CD14-positive monocyte (primary cell): ENCODE measurements at regions not wholly inside any gene's neighbourhood (a gene's known extent, or its start where the extent isn't known, plus 50 kb on each side); places are given as distances from the start of the nearest gene placed in this dataset.

ENCODE experiments used
- DNase-seq, 3 donors: peaks; one replicate each; pipeline ENCODE4 v3.0.0-alpha.2; 2011 to 2022
- H2AFZ ChIP-seq: 2 replicates; pipeline ENCODE4 v1.6.0; 2012; ENCODE audit warnings: mild to moderate bottlenecking, low read depth, low read length, inconsistent platforms; ENCODE audit not compliant: insufficient read depth, poor library complexity, severe bottlenecking
- H3K27ac ChIP-seq, 2 donors: 1 replicate in 1 of 2; 2 replicates in 1 of 2; pipeline ENCODE4 v1.5.1; 2012 to 2013; ENCODE audit warnings: low read length in 2 of 2, control low read depth in 1 of 2, inconsistent platforms in 1 of 2, low read depth in 1 of 2, mild to moderate bottlenecking in 1 of 2
- H3K27me3 ChIP-seq, 2 donors: one replicate each; pipeline versions ENCODE4 v1.6.0 to v1.6.1; 2011 to 2013; ENCODE audit warnings: low read length in 2 of 2; ENCODE audit not compliant: control insufficient read depth in 2 of 2, insufficient read depth in 2 of 2
- H3K36me3 ChIP-seq, 2 donors: replicated peaks in 1 of 2; 1 replicate in 1 of 2; 2 replicates in 1 of 2; pipeline versions ENCODE4 v1.5.1 to v1.6.1; 2012 to 2013; ENCODE audit warnings: low read length in 2 of 2, control low read depth in 1 of 2, inconsistent platforms in 1 of 2, mild to moderate bottlenecking in 1 of 2; ENCODE audit not compliant: insufficient read depth in 2 of 2, control insufficient read depth in 1 of 2
- H3K4me1 ChIP-seq, 2 donors: 1 replicate in 1 of 2; 2 replicates in 1 of 2; pipeline versions ENCODE4 v1.5.1 to v1.6.1; 2012 to 2013; ENCODE audit warnings: low read length in 2 of 2, control low read depth in 1 of 2, inconsistent platforms in 1 of 2, mild to moderate bottlenecking in 1 of 2, moderate library complexity in 1 of 2; ENCODE audit not compliant: insufficient read depth in 2 of 2, control insufficient read depth in 1 of 2
- H3K4me2 ChIP-seq: replicated peaks from 2 replicates; pipeline ENCODE3; 2012; ENCODE audit warnings: low read length, moderate library complexity, mild to moderate bottlenecking; ENCODE audit not compliant: poor library complexity, severe bottlenecking; ENCODE audit errors: extremely low read depth
- H3K4me3 ChIP-seq, 3 experiments: fragments of 200-600 bp in 1 of 3; sonication (generic) in 1 of 3; replicated peaks in 1 of 3; 1 replicate in 2 of 3; 2 replicates in 1 of 3; pipeline ENCODE4 v1.5.1; 2011 to 2013; ENCODE audit warnings: low read length in 3 of 3, mild to moderate bottlenecking in 3 of 3, control low read depth in 2 of 3, low read depth in 2 of 3, inconsistent platforms in 1 of 3, moderate library complexity in 1 of 3
- H3K79me2 ChIP-seq: 2 replicates; pipeline ENCODE4 v1.6.0; 2012; ENCODE audit warnings: mild to moderate bottlenecking, control low read depth, inconsistent platforms, low read length, moderate library complexity; ENCODE audit not compliant: insufficient read depth
- H3K9ac ChIP-seq: 2 replicates; pipeline ENCODE4 v1.6.0; 2017; ENCODE audit warnings: low read length, mild to moderate bottlenecking; ENCODE audit not compliant: insufficient read depth, poor library complexity, severe bottlenecking
- H3K9me3 ChIP-seq, 2 donors: replicated peaks in 1 of 2; 1 replicate in 1 of 2; 2 replicates in 1 of 2; pipeline versions ENCODE4 v1.5.1 to v1.6.1; 2012 to 2013; ENCODE audit warnings: low read length in 2 of 2, control low read depth in 1 of 2; ENCODE audit not compliant: control insufficient read depth in 1 of 2, insufficient read depth in 1 of 2
- H4K20me1 ChIP-seq: 2 replicates; pipeline ENCODE4 v1.6.0; 2012; ENCODE audit warnings: mild to moderate bottlenecking, low read length, control low read depth, moderate library complexity; ENCODE audit not compliant: insufficient read depth
- H3K27ac Mint-ChIP-seq, 7 donors: one replicate each; pipeline ENCODE4 v1.8.0; 2020; ENCODE audit warnings: mild to moderate bottlenecking in 7 of 7, mixed read lengths in 7 of 7, moderate library complexity in 6 of 7, inconsistent platforms in 2 of 7
- H3K27me3 Mint-ChIP-seq, 3 donors: one replicate each; pipeline ENCODE4 v1.8.0; 2021 to 2022; ENCODE audit warnings: low read depth in 3 of 3, mild to moderate bottlenecking in 3 of 3, mixed read lengths in 3 of 3, moderate library complexity in 3 of 3, inconsistent platforms in 1 of 3
- H3K36me3 Mint-ChIP-seq, 2 donors: one replicate each; pipeline ENCODE4 v1.8.0; 2020; ENCODE audit warnings: mixed read lengths in 2 of 2, inconsistent platforms in 1 of 2, mild to moderate bottlenecking in 1 of 2
- H3K4me1 Mint-ChIP-seq: one replicate; pipeline ENCODE4 v1.8.0; 2020; ENCODE audit warnings: mild to moderate bottlenecking, mixed read lengths
- H3K4me3 Mint-ChIP-seq, 2 donors: one replicate each; pipeline ENCODE4 v1.8.0; 2020; ENCODE audit warnings: mild to moderate bottlenecking in 2 of 2, mixed read lengths in 2 of 2, moderate library complexity in 1 of 2
- H3K9me3 Mint-ChIP-seq, 7 donors: one replicate each; pipeline ENCODE4 v1.8.0; 2020 to 2022; ENCODE audit warnings: mixed read lengths in 7 of 7, mild to moderate bottlenecking in 6 of 7, moderate library complexity in 6 of 7, inconsistent platforms in 2 of 7
- CTCF ChIP-seq: fragments of 200-600 bp; IDR thresholded peaks from one replicate; pipeline ENCODE4 v1.8.0; 2022; ENCODE audit warnings: antibody characterized with exemption, mild to moderate bottlenecking
- WGBS: methylation state at CpG from one replicate; pipeline ENCODE4 v1.1.5; 2013; ENCODE audit warnings: missing lambda C conversion rate; ENCODE audit not compliant: insufficient coverage; 5-methylcytosine and 5-hydroxymethylcytosine counted together
- intact Hi-C, 2 donors: fragments of 100-400 bp; cut with micrococcal nuclease; formaldehyde crosslinking; loops; one replicate each; pipeline versions ENCODE4 v1.15.0 to v1.15.1; 2023

- H3K27me3 Mint-ChIP-seq: no peaks in the 10 kb centered on the region
- H3K36me3 ChIP-seq: no peaks in the 10 kb centered on the region
- no peaks in the 10 kb centered on the region for H3K36me3 Mint-ChIP-seq
- H3K4me1 Mint-ChIP-seq: no peaks in the 10 kb centered on the region
- intact Hi-C loops: no loop called here
- H3K27ac Mint-ChIP-seq: no peak overlapping the region
- H3K27me3 ChIP-seq: no peaks in the 10 kb centered on the region
- H3K79me2 ChIP-seq: no peaks in the 10 kb centered on the region
- peaks cover 0 to 13% (median 5%) of the 10 kb centered on the region in 7 donors for H3K9me3 Mint-ChIP-seq
- H3K27ac ChIP-seq: no peak overlapping the region
- no peak for TF ChIP-seq CTCF
- DNase-seq: no peak
- H4K20me1 ChIP-seq: no peaks in the 10 kb centered on the region
- no peak overlapping the region for H2AFZ ChIP-seq
- no peak overlapping the region for H3K4me2 ChIP-seq
- H3K9ac ChIP-seq: no peak overlapping the region
- no peaks in the 10 kb centered on the region for H3K4me1 ChIP-seq
- WGBS: no CpG with 5 or more reads among the region's 3 CpGs
- H3K4me3 ChIP-seq: no peak overlapping the region
- H3K9me3 ChIP-seq: peaks cover 4 to 6% of the 10 kb centered on the region in 2 donors
- no peak overlapping the region for H3K4me3 Mint-ChIP-seq
Observed at GRCh38 chr5:25964009-25964372, 1074.4 kb downstream of the CDH9 start.

DNA sequence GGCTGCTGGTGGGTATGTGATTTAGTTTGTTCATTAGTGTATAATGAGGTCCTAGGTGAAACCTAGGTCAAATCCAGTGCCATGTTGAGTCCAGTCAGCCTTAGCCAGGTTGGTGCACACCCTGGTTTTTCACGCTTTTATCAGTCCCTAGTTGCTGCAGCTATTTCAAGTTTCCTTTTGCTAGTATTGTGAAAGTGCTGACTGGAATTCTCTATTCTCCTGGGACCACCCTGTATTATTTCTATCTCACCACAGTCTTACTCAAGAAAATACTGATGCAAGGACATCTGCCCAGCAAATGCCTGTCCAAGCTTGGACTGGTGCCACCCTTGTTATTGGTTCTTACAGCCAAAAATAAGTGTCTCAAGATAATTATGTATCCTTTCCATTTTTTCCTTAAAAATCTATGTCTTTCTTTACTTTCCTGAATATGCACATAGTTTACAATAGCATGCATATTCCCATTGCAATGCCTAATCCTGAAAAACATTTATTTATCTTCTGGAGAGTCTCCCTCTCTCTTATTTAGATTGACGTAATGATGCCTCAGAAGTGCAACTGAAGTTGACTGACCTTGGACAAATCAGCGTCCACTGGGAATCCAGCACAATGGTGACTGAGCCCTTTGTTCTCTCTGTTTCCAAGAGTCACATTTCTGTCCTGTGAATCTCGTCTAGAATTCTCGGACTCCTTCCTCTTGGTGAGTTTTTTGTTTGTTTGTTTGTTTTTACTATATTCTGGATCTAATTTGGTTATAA, 1075.0 kb downstream of the CDH9 start:
- Histone ChIP-seq H2AFZ (no peak overlapping the region), H3K4me2 (no peak overlapping the region), H3K36me3 (no peaks in the 10 kb centered on the region), H4K20me1 (no peaks in the 10 kb centered on the region), H3K9ac (no peak overlapping the region), H3K27me3 (no peaks in the 10 kb centered on the region), H3K4me1 (no peaks in the 10 kb centered on the region), H3K79me2 (no peaks in the 10 kb centered on the region), H3K9me3 (peaks cover 4 to 6% of the 10 kb centered on the region in 2 donors), H3K27ac (no peak overlapping the region), H3K4me3 (no peak overlapping the region)
- 100% methylated on average over 2 of the region's 5 CpGs for WGBS
- Mint-ChIP-seq H3K27me3 (no peaks in the 10 kb centered on the region), H3K4me3 (no peak overlapping the region), H3K9me3 (peaks cover 0 to 13% (median 5%) of the 10 kb centered on the region in 7 donors), H3K27ac (no peak overlapping the region), H3K36me3 (no peaks in the 10 kb centered on the region), H3K4me1 (no peaks in the 10 kb centered on the region)
- intact Hi-C loops: no loop called here
- DNase-seq: no peak
- TF ChIP-seq CTCF: no peak
